Globus pallidus (tissue), 1 donor: ENCODE measurements at regions not wholly inside any gene's neighbourhood (a gene's known extent, or its start where the extent isn't known, plus 50 kb on each side); places are given as distances from the start of the nearest gene placed in this dataset.

ENCODE experiments used
- DNase-seq: peaks from one replicate; pipeline ENCODE4 v3.0.0-alpha.2; 2015; ENCODE audit warnings: low spot score

GRCh38 chr7:25557379-25557917 lies 329.2 kb upstream of the NPVF start:
- DNase-seq: no peak

GRCh38 chr7:25557930-25558329 lies 329.6 kb upstream of the NPVF start:
- DNase-seq: no peak

GRCh38 chr7:25558605-25559004 lies 330.3 kb upstream of the NPVF start:
- DNase-seq: no peak

DNA sequence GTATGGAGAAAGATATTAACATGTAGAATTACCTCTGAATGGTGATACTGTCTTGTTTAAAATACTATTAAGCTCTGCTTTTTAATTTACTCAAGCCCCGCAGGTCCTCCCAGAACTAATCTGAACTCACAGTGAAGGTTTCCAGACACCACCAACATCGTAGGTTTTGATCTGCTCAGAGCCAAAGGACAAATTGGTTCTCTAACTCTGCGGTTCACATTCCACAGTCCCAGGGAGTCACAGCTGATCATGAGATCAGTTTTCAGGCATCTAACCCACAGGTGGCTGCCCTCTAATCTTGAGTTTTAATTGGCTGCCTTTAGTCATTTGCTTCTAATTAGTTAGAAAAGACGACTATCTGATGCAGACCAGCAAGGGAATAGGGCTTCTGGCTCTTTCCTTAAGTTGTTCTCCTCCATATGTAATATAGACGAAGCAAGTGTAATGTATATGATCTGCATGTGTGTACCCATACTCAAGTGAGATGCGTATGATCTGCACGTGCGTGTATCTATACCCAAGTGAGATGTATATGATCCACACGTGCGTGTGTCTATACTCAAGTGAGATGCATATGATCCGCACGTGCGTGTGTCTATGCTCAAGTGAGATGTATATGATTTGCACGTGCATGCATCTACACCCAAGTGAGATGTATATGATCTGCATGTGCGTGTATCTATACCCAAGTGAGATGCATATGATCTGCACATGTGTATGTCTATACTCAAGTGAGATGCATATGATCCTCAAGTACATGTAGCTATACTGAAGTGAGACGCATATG lies 331.5 kb upstream of the NPVF start:
- DNase-seq: no peak

- no peak for DNase-seq
Measured at GRCh38 chr7:25562673-25563182, 334.4 kb upstream of the NPVF start.

- DNase-seq: peak; percentile 47
Measured at GRCh38 chr7:25565002-25565401, 336.7 kb upstream of the NPVF start.

DNA sequence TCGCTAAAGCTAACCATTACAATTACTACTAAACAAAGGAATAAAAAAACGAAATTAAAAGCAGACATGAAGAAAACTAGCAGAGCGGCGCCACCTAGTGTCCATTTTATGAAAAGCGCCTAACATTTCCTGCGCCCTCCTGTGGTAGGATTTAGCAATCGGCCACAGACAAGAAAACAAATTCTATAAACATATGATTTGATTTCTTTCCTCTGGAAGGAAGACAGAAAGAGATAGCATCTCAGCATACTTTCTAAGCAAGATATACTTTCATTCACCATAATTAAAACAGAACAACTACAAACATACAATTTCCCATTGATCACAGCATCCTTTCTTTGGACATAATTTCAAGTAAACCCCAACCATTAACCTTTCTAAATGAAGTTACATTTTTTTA lies 337.7 kb upstream of the NPVF start:
- peak; percentile 62 for DNase-seq

DNA sequence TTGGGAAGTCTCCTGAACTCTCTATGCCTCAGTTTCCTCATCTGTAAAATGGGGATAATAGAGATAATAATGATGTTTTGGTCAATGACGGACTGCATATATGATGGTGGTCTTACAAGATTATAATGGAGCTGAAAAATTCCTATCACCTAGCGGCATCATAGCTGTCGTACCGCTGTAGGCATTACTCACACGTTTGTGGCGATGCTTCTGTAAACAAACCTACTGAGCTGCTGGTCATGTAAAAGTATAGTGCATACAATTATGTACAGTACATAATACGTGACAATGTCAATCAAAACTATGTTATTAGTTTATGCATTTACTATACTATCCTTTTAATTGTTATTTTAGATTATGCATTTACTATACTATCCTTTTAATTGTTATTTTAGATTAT lies 339.1 kb upstream of the NPVF start:
- DNase-seq: no peak

DNA sequence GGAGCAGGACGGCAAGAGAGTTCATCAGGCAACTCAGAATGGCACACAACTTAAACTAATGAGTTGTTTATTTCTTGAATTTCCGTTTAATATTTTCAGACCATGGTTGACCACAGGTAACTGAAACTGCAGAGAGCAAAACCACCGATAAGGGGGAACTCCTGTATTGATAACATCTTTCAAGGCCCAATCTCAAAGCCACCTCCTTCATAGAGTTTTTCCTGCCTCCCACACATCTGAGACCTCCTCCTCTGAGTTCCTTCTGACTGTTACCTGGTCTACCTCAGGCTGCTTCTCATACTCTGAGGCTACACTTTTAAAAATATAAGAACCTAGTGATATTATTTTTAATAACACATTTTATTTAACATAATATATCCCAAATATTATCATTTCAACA lies 341.5 kb upstream of the NPVF start:
- no peak for DNase-seq

GRCh38 chr7:25572423-25572822 lies 344.1 kb upstream of the NPVF start:
- no peak for DNase-seq

DNA sequence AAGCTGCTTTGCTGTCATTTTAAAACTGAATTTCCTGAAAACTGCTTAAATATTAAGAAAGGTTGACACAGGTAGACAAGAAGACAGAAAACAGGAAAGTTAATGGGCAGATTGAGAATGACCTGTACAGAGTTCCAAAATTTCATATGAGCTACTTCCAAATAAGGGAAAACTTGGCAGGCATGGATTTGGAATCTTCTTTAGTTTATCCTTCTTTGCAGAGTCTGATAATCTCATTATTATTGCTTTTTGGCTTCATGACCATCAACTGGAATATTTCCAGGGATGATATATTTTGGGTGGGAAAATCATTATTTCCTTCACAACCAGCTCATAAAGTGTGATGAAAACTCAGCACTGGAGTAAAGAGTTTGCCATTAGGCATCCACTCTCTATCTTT lies 346.5 kb upstream of the NPVF start:
- no peak for DNase-seq

DNA sequence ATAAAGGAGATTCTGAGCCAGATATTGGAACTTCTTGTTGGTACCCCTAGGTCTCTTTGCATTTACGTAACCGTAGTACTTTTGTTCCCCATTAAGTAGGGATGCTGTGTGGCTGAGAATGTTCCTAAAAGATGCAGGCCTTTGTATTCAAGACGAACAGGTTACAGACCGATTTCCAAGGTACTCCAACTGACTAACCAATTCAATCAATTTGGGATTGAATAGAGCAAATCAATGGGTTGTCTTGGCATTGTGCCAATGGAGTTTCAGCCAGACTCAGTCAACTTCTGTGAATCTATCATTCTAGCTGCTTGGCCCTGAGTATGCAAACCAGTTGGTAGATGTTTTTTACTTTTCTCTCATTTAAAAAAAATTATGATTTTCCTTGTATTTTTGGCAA lies 347.3 kb upstream of the NPVF start:
- DNase-seq: no peak

- DNase-seq: no peak
Measured at GRCh38 chr7:25578991-25579777, 350.9 kb upstream of the NPVF start.

GRCh38 chr7:25579778-25580075 lies 351.4 kb upstream of the NPVF start:
- no peak for DNase-seq

- DNase-seq: no peak
Measured at GRCh38 chr7:25580141-25580540, 351.9 kb upstream of the NPVF start.

DNA sequence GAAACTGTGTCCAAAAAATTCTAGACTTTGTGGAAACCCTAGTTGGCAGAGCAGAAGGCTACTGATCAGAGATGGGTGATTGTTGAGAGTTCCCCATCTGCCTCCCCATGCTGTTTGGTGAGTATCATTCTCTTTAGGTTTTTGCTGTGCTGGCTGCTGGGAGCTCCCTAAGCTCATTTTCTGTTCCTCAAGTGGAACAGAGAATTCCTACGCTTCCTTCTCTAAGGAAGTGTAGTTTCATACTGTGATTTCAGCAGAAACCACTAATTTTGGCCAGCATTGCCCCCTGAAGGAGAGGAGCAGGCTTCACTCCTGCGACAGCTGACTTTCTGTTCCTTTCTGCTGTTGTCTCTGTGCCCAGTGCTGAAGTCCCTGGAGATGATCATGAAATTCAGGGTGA lies 355.3 kb upstream of the NPVF start:
- DNase-seq: peak; percentile 38

DNA sequence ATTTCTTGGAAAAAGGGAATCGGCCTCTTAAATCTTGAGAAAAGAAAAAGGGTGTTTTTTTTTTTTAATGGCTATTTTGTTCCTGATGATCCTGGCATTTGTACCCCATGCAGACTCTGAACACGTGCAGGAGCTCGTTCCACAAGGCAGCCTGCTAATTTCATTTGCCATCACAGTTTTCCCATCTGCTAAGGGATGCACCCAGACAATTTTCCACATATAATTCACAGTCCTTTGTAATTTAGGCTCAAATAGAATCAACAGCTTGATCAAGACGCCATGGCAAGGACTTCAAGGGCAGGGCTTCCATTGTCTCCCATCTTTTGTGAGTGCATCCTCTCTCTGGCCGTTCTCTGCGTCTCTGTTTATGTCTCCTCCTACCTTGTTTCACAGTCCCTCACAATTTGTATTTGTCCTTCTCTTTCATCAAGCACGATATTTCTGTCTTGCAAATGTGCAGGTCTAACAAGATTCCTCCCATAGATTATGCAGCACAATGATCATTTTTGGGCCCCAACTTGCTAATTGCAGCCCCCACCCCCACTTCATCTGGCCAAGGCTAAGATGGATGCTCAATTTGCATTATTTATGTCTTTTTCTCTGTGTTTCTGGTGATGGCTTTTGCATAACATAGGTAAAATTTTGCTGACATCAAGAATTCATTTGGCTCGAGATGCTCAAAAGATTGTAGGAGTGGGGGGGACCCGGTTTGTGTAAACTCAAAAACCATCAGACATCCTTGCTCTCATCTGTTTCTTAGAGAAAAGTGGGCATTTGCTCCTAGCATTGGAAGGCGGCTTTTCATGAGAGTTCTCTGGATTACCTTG lies 356.0 kb upstream of the NPVF start:
- DNase-seq: no peak

DNA sequence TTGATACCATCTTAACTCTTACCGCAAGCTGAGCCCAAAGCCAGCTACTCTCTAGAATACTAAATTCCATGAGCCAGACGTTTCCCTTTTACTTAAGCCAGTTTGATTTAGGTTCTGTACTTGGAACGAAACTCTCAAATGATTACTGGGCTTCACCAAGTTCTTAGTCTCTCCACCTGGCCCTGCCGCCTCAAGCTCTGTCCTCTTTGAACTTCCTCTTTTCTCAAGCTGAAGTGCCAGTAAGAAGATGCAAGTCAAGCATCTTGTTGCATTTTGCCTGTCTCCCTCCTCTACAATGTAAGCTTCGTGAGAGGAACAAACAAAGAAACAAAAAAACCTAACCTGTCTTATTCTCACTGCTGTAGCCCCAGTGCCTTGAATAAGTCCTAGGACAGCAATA lies 358.2 kb upstream of the NPVF start:
- no peak for DNase-seq

- no peak for DNase-seq
Measured at GRCh38 chr7:25594122-25594521, 365.8 kb upstream of the NPVF start.

DNA sequence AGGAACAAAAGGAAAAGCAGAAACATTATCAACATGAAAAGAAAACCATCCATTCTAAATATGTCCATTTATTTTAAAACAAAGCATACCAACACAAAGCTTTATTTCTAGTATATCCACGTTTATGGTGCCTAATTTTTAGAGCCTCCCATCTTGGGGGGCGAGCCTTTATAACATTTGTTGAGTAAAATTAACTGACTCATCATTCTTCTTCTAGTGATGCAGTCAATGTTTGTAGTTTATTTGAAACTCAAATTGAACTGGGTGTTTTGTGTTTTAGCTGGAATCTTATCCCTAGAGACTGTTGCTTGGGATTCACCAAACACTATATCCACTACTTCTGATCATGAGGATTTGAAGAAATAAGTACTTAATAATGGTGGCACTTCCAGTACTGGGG lies 366.4 kb upstream of the NPVF start:
- DNase-seq: no peak

DNA sequence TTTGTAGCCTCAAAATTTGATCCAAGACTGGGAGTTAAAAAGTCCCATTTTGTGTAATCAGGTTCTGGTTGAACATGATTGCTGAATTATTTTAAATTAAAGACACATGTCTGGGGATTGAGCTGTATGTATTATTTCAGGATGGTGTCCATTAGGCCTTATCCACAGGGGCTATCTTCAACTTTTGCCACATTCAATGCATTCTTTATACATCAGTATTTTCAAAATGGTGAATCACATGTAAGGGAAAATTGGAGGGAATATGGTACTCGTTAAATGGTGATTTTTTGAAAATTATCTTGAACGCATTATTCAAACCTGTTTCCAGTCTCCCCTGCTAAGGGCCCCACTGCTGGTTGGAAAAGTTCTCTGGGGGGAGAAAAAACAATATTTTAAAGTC lies 367.7 kb upstream of the NPVF start:
- DNase-seq: no peak

DNA sequence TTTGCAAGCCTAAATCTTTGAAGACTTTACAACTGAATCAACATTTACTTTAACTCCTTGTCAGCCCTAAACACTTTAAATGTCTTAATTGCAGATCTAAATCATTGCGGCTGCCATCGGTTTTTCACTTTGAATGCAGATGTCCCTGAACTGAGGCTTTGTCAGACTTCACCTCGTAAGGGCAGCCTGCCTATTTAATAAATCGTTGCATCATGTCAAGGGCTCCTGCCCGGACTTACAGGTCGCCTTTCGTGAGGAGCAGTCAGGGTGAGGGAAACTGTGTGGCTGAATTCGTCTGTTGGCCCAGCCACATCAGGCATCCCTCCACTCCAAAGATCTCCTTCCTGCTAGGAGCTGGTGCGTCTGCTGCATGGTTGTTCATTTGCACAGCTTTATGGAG lies 368.2 kb upstream of the NPVF start:
- no peak for DNase-seq
